ENCODE measurements at regions not wholly inside any gene's neighbourhood (a gene's known extent, or its start where the extent isn't known, plus 50 kb on each side); places are given as distances from the start of the nearest gene placed in this dataset.

- TF ChIP-seq CTCF (IDR thresholded peaks at IDR 0.05) (no peak), ZFX (IDR thresholded peaks at IDR 0.05; ENCODE audit: borderline replicate concordance) (no peak)
These were observed 423.0 kb downstream of the PLOD2 start for GRCh38 chr3:145737952-145738351.

Measured in 22Rv1 (cell line).